GM18502 (cell line): ENCODE measurements at regions not wholly inside any gene's neighbourhood (a gene's known extent, or its start where the extent isn't known, plus 50 kb on each side); places are given as distances from the start of the nearest gene placed in this dataset.
"Not testable (repeated sequence)": the region's sequence is repeated elsewhere in the genome, so short reads cannot be mapped to it uniquely, and the experiment has no call there.

ENCODE experiments used
- ATAC-seq: cut with Tn5 transposase; IDR thresholded peaks from one replicate; pipeline ENCODE4 v1.9.1; 2021; ENCODE audit warnings: mild to moderate bottlenecking; ENCODE audit not compliant: unreplicated experiment, poor library complexity

DNA sequence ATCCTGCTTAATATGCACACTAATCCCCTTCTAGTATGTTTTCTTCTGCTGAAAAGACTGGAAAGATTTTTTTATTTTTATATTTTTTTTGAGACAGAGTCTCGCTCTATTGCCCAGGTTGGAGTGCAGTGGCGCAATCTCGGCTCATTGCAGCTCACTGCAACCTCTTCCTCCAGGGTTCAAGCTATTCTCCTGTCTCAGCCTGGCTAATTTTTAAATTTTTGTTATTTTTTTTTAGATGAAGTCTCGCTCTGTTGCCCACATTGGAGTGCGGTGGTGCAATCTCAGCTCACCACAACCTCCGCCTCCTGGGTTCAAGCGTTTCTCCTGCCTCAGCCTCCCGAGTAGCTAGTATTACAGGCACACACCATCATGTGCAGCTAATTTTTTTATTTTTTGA is 1261.4 kb upstream of the ADGRL2 start:
- not testable (repeated sequence) for ATAC-seq

GRCh38 chr1:80536461-80536860 is 1264.3 kb upstream of the ADGRL2 start:
- ATAC-seq = no peak

DNA sequence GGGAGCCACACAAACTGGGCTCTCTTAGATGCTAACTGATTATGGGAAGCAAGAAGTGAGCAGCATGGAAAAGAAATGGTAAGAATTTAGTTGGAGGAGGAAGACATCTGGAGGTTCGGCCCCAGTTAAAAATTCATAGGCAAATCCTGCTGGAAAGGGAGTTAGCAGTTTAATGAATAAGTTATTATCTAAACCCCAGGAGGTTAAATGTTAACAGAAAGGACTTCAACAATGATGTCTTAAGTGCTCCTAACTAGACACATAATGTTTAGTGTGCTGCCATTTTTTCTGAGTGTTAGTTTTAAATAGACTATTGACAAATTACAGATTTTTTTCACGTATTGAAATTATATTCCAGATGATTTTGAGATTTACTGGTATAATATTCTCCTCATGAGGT is 1265.3 kb upstream of the ADGRL2 start:
- no peak for ATAC-seq

DNA sequence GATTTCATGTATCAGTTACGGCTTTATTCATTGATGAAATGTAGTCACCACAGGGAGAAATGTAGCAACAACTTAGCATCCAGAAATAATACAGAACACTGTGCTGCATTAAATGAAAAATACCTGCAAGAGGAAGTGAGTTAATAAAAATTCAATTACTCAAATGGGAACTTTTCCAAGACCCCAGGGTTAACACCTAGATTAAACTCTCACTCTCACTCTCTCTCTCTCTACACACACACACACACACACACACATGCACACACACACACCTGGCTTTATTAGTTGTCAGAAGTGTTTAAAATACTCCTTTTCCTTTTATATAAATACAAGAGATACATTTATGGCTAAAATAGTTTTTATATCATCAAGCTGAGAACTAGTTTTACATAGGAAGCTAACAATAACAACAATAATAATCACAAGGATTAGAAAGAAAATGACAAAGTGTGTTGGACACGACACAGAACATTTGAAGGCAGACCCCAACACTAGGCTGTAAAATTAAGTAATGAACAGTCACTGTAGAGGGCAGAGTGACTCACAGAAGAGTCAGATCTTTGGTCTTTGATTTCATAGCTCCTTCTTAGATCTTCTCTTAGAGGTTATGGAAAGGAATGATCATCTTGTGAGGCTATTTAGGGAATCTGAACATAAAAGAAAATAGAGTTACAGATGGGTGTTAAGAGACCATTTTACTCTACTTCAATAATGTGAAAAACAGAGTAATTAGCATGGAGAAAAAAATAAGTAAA is 1266.0 kb upstream of the ADGRL2 start:
- ATAC-seq = no peak

DNA sequence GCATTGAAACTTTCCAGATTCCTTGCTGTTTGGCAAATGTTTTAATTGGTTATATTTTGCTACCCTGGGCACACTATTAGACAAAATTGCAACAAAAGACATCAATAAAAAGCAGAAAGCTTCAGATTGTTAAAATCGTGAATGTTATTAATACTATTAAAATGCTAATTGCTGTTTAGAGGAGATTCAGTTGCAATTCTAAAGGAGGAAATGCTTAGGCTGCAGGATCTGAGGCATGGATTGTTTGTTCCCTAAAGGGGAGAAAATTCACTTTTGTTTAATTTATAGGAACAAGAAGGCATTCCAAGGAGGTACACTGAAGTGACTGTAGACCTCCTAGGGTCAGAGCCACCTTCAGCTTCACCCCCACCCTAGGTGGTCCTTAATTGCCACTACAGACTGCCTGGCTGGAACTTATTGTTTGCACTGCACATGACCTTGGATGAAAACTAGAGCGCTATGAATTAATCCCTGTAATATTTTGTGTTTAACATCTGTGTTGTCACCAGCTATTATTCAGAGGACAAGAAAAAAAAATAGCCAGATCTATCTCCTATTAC is 1266.9 kb upstream of the ADGRL2 start:
- ATAC-seq = no peak

- ATAC-seq = no peak
These were observed 1267.6 kb upstream of the ADGRL2 start for GRCh38 chr1:80533093-80533492.

GRCh38 chr1:80531182-80531581 is 1269.6 kb upstream of the ADGRL2 start:
- ATAC-seq = no peak

GRCh38 chr1:80529546-80529945 is 1271.2 kb upstream of the ADGRL2 start:
- ATAC-seq = no peak

GRCh38 chr1:80523861-80524260 is 1276.9 kb upstream of the ADGRL2 start:
- ATAC-seq = no peak

GRCh38 chr1:80523071-80523470 is 1277.7 kb upstream of the ADGRL2 start:
- not testable (repeated sequence) for ATAC-seq

DNA sequence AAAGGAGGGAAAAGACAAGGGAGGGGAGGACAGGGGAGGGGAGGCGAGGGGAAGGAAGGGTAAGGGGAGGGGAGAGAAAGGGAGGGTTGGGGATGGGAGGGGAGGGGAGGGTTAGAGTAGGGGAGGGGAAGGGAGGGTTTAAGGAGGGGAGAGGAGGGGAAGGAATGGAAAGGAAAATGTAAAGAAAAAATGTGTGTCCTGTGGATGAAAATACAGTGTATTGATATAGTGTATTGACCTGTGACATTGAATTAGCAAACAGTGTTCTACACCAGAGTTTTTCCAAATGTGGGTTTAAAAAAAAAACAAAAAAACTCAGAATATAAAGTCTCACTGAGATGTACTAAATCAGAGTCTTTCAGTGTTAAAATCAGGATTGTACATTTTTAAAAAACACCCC is 1279.8 kb upstream of the ADGRL2 start:
- no peak for ATAC-seq

GRCh38 chr1:80517062-80517461 is 1283.7 kb upstream of the ADGRL2 start:
- ATAC-seq = no peak

GRCh38 chr1:80509965-80510522 is 1290.7 kb upstream of the ADGRL2 start:
- no peak for ATAC-seq

- ATAC-seq = no peak
These were observed 1294.5 kb upstream of the ADGRL2 start for GRCh38 chr1:80506216-80506615.

GRCh38 chr1:80498673-80499072 is 1302.1 kb upstream of the ADGRL2 start:
- no peak for ATAC-seq

DNA sequence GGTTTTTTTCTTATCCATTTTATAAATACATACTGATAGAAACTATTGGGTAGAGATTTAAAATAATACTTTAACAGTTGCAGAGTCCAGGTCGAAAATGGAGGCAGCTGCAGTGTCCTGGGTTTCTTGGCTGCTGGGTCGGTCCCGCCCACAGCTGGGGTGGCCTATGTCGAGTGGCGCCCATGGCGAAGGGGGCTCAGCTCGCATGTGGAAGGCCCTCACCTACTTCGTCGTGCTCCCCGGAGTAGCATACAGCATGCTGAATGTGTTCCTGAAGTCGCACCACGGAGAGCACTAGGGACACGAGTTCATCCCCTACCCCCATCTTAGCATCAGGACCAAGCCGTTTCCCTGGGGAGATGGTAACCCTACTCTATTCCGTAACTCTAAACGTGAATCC is 1304.9 kb upstream of the ADGRL2 start:
- ATAC-seq = no peak

- no peak for ATAC-seq
These were observed 1328.6 kb upstream of the ADGRL2 start for GRCh38 chr1:80472145-80472544.

DNA sequence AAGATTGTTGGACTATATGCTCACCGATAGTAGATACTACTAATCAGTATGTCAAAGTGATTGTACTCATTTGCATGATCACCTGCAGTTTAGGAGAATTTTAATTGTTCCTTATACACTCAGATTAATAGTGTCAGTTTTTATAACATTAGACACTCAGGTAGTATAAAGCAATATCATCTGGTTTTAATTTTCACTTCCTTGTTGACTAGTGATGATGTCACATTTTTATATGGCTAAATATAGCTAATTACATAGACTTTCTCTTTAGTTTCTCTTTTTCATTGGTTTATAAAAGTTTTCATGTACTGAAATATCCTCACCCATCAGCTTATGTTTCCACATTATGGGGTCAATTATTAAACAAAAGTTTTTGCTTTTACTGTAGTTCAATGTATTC is 1332.4 kb upstream of the ADGRL2 start:
- no peak for ATAC-seq

DNA sequence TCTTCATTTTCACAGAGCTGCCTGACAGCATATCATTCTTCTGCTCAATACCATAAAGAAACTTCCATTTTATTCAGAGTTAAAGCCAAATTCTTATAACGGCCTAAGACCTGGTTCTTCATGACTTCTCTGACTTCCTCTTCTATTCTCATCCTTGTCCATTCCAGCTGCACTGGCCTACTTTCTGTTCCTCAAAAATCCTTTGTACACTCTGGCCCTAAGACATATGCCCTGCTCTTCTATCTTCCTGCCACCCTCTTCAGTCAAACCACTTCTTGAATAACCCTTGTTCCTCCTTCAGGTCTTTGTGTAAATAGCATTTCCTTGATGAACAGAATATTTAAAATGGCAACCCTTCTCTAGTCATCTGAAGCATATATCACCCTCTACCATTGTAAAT is 1338.7 kb upstream of the ADGRL2 start:
- ATAC-seq = no peak

DNA sequence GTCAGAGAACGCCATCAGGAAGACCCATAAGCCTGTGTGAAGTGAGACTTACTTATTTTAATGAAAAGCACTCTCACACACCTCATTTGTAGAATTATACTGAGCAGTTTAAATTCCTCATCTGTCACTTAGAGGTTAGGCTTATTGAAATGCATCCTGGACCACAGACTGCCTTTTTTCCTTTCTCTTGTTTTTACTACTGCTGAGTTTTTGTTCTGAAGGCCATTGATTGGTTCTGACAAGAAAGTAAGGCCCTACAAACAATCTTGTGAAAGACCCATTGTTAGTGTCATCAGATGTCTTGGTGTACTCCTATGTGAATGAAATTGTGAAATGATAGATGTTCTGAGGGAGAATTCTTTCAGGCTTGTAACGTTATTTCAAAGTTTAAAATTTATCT is 1343.3 kb upstream of the ADGRL2 start:
- ATAC-seq = no peak

GRCh38 chr1:80453775-80454174 is 1347.0 kb upstream of the ADGRL2 start:
- ATAC-seq = no peak

GRCh38 chr1:80450711-80451110 is 1350.0 kb upstream of the ADGRL2 start:
- ATAC-seq = no peak
